ENCODE measurements at regions not wholly inside any gene's neighbourhood (a gene's known extent, or its start where the extent isn't known, plus 50 kb on each side); places are given as distances from the start of the nearest gene placed in this dataset.
A peak's percentile ranks its signal among the peaks of the same experiment; 100 is the strongest.

DNA sequence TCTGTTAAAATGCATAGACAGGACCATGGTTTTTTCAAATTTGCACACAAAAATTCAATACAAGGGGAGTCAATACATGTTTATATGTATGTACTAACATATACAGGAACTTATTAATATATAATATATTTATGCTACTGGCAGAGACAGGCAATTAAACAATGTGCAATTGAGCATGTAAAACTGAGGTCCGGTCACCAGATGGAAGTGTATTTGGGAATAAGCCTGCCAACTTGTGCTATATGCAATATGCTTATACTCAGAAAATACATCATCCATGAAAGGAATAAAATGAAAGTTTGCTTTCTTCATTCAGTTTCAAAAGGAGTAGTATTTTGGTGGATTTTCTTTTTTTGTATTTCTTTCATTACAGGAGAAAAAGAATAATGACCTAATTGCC, 640.2 kb upstream of the CXADR start:
- Histone ChIP-seq H3K4me1 (no peaks in the 10 kb centered on the region), H3K4me3 (no peak overlapping the region)
- DNase-seq: no peak

DNA sequence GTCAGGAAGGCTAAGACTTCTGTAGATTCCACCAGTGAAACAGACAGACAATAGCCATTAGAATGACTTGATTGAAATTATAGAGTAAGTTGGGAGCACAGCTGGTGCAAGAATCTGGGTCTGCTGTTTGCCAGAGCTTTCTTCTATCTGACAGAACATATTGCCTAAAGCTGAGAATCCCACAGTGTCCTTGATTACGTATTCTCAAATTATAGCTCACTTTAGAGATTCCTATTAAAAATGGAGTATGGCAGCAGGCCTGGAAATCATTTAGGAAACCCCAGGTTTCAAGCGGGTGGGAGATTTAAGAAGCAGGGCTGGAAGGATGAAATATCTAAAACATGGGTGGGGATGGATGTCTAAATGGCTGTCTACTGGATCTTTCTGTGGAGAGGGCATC, 639.7 kb upstream of the CXADR start:
- no peak overlapping the region for H3K4me3 ChIP-seq
- no peak overlapping the region for H3K27ac ChIP-seq
- no peaks in the 10 kb centered on the region for H3K36me3 ChIP-seq
- H3K9me3 ChIP-seq (replicated peaks): no peaks in the 10 kb centered on the region
- H3K4me1 ChIP-seq: no peaks in the 10 kb centered on the region
- DNase-seq: no peak
- H3K27me3 ChIP-seq: no peaks in the 10 kb centered on the region

More for the DNA sequence above, 640.2 kb upstream of the CXADR start:
- no peaks in the 10 kb centered on the region for H3K27me3 ChIP-seq
- H3K36me3 ChIP-seq: no peaks in the 10 kb centered on the region
- no peak overlapping the region for H3K27ac ChIP-seq
- H3K9me3 ChIP-seq (replicated peaks): no peaks in the 10 kb centered on the region

- no peak for DNase-seq
- Histone ChIP-seq H3K9me3 (replicated peaks) (no peaks in the 10 kb centered on the region), H3K27ac (no peak overlapping the region), H3K27me3 (no peaks in the 10 kb centered on the region), H3K4me1 (no peaks in the 10 kb centered on the region), H3K4me3 (no peak overlapping the region), H3K36me3 (no peaks in the 10 kb centered on the region)
Observed at GRCh38 chr21:16873596-16873995, 639.2 kb upstream of the CXADR start.

- Histone ChIP-seq H3K4me1 (no peaks in the 10 kb centered on the region), H3K9me3 (replicated peaks) (no peaks in the 10 kb centered on the region), H3K27me3 (no peaks in the 10 kb centered on the region), H3K27ac (no peak overlapping the region), H3K4me3 (no peak overlapping the region), H3K36me3 (no peaks in the 10 kb centered on the region)
- no peak for DNase-seq
Observed at GRCh38 chr21:16879479-16879878, 633.4 kb upstream of the CXADR start.

GRCh38 chr21:16891821-16892220, 621.0 kb upstream of the CXADR start:
- no peak for DNase-seq
- no peaks in the 10 kb centered on the region for H3K4me1 ChIP-seq
- no peaks in the 10 kb centered on the region for H3K36me3 ChIP-seq
- no peak overlapping the region for H3K27ac ChIP-seq
- H3K4me3 ChIP-seq: no peak overlapping the region
- H3K9me3 ChIP-seq (replicated peaks): no peaks in the 10 kb centered on the region
- no peaks in the 10 kb centered on the region for H3K27me3 ChIP-seq

- no peaks in the 10 kb centered on the region for H3K9me3 ChIP-seq (replicated peaks)
- H3K27ac ChIP-seq: no peak overlapping the region
- no peak for DNase-seq
- no peaks in the 10 kb centered on the region for H3K27me3 ChIP-seq
- no peak overlapping the region for H3K4me3 ChIP-seq
- no peaks in the 10 kb centered on the region for H3K4me1 ChIP-seq
- H3K36me3 ChIP-seq: no peaks in the 10 kb centered on the region
Observed at GRCh38 chr21:16900685-16901084, 612.2 kb upstream of the CXADR start.

- no peaks in the 10 kb centered on the region for H3K9me3 ChIP-seq (replicated peaks)
- no peak overlapping the region for H3K4me3 ChIP-seq
- H3K27me3 ChIP-seq: no peaks in the 10 kb centered on the region
- H3K27ac ChIP-seq: no peak overlapping the region
- no peaks in the 10 kb centered on the region for H3K4me1 ChIP-seq
- no peak for DNase-seq
- no peaks in the 10 kb centered on the region for H3K36me3 ChIP-seq
Observed at GRCh38 chr21:16908077-16908476, 604.8 kb upstream of the CXADR start.

- H3K27me3 ChIP-seq: no peaks in the 10 kb centered on the region
- no peak for DNase-seq
- H3K9me3 ChIP-seq (replicated peaks): no peaks in the 10 kb centered on the region
- no peak overlapping the region for H3K4me3 ChIP-seq
- H3K36me3 ChIP-seq: no peaks in the 10 kb centered on the region
- H3K4me1 ChIP-seq: no peaks in the 10 kb centered on the region
- no peak overlapping the region for H3K27ac ChIP-seq
Observed at GRCh38 chr21:16910435-16911165, 602.2 kb upstream of the CXADR start.

- DNase-seq: no peak
- Histone ChIP-seq H3K27ac (no peak overlapping the region), H3K27me3 (no peaks in the 10 kb centered on the region), H3K4me1 (no peaks in the 10 kb centered on the region), H3K36me3 (no peaks in the 10 kb centered on the region), H3K4me3 (no peak overlapping the region), H3K9me3 (replicated peaks) (no peaks in the 10 kb centered on the region)
Observed at GRCh38 chr21:16911166-16911607, 601.7 kb upstream of the CXADR start.

DNA sequence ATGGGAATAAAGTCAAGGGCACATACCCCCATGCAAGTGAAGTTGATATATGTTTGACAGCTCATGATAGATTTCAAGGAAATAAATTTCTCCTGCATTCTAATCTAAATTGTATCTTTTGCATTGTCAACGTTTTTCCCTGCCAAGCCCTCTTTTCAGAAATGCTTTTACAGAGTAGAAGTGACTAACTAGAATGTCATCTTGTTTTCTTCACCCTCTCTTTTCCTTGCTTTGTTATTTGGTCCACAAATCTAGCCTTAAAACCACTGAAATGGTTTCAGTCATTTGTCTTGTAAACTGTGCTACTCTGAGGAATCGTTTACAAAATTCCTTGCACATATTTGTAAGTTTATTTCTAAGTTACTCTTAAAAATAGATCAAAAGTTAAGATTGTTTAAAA, 600.8 kb upstream of the CXADR start:
- DNase-seq: no peak
- no peaks in the 10 kb centered on the region for H3K4me1 ChIP-seq
- no peaks in the 10 kb centered on the region for H3K36me3 ChIP-seq
- no peak overlapping the region for H3K27ac ChIP-seq
- H3K27me3 ChIP-seq: no peaks in the 10 kb centered on the region
- no peaks in the 10 kb centered on the region for H3K9me3 ChIP-seq (replicated peaks)
- H3K4me3 ChIP-seq: no peak overlapping the region

DNA sequence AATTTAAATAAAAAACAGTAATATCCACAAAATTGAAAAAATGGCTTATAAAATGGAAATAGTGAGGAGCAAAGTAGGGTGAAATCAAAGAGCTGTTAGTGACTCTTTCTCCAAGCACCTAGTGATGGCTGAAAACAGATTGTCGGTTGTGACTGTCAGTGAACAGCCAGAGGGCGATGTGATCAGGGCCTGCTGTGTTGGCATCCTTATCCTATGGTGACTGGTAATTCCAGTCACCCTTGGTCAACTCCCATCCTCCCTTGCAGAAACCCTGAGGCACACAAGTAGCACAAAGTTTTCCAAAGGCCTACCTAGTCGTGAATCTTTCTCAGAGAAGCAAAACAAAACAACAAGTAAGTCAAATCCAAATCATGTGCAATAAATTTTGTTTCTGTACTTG, 599.8 kb upstream of the CXADR start:
- Histone ChIP-seq H3K27me3 (no peaks in the 10 kb centered on the region), H3K4me1 (no peaks in the 10 kb centered on the region), H3K4me3 (no peak overlapping the region), H3K9me3 (replicated peaks) (no peaks in the 10 kb centered on the region), H3K36me3 (no peaks in the 10 kb centered on the region), H3K27ac (no peak overlapping the region)
- peak in 1 of 2 experiments; percentile 13 for DNase-seq

DNA sequence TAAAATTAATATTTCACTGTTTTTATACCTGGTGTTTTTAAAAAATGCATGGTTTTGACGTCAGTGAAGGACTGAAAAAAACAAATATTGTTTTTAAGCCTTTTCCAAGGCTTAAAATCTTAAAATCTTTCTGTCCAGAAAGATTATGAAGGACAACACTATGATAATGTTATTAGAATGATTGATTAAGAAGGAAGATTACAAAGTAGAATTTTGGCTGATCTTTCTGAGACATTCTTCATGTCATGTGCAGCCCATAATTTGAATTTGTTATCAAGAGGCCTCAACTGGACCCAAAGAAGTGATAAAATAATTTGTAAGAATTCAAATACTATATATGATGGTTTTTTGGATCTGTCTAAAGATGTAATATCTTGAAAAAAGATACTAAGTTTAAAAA, 584.4 kb upstream of the CXADR start:
- no peaks in the 10 kb centered on the region for H3K27me3 ChIP-seq
- no peaks in the 10 kb centered on the region for H3K9me3 ChIP-seq (replicated peaks)
- no peak for DNase-seq

DNA sequence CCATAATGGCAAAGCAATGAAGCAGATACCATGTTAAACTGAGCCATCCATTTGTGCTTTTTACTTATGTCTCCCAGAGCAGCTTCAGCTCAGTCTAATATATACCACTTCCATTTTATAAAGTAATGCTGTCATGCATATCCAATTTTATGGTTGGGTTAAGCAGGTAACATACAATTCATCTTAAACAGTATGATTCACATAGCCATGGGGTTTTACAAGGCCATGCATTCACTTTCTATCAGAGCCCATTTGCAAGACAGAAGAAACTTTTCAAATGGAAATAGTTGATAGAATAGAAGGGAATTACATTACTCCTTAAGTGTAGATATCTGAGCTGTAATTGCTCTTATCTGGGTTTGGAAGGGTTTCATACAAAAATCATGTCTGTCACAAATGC, 580.5 kb upstream of the CXADR start:
- H3K36me3 ChIP-seq: no peaks in the 10 kb centered on the region
- H3K9me3 ChIP-seq (replicated peaks): no peaks in the 10 kb centered on the region
- H3K27me3 ChIP-seq: no peaks in the 10 kb centered on the region
- H3K27ac ChIP-seq: no peak overlapping the region
- no peak overlapping the region for H3K4me3 ChIP-seq
- DNase-seq: no peak
- no peaks in the 10 kb centered on the region for H3K4me1 ChIP-seq

More for the DNA sequence above, 584.4 kb upstream of the CXADR start:
- H3K4me3 ChIP-seq: no peak overlapping the region
- no peaks in the 10 kb centered on the region for H3K36me3 ChIP-seq
- H3K4me1 ChIP-seq: no peaks in the 10 kb centered on the region
- H3K27ac ChIP-seq: no peak overlapping the region

DNA sequence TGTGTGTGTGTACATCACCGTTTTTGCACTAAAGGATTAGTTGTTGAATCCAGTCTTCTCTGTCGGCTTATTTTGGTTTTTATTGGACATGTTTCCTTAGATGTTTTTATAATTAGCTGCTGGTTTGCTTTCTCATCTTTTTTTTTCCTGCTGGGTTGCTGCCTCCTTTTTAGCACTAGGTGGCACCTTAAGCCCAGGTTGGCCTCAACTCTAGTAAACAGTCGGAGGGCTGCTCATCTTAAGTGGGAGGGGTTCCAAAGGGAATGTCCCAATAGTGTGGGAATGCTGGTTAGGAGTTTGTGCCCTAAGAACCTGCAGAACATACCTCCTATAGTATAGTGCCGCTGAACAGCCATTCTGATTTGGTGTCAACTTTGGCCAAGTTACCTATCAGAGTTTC, 570.1 kb upstream of the CXADR start:
- peak in 1 of 2 experiments; percentile 22 for DNase-seq

DNA sequence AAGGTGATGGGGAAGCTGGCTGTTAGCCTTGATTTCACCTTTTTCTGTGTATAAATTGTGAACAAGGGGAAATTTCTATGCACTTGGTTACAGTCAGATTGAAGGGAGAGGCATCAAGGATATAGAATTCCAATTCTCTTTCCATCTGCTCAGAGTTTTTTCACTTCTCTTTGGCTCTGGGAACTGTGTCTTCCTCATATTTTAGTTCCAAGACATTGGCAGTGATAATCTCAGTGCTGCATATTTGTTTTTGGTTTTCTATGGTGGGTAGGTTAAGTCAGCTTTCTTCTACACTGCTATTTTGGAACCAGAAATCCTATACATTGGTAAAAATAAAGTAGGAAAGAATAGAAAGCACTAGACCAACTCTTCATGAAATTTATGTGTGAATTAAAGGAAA, 569.6 kb upstream of the CXADR start:
- DNase-seq: no peak
- Histone ChIP-seq H3K36me3 (no peaks in the 10 kb centered on the region), H3K4me1 (no peaks in the 10 kb centered on the region), H3K4me3 (no peak overlapping the region), H3K27me3 (no peaks in the 10 kb centered on the region), H3K9me3 (replicated peaks) (no peaks in the 10 kb centered on the region), H3K27ac (no peak overlapping the region)

More for the DNA sequence above, 570.1 kb upstream of the CXADR start:
- H3K9me3 ChIP-seq (replicated peaks): no peaks in the 10 kb centered on the region
- no peak overlapping the region for H3K27ac ChIP-seq
- no peaks in the 10 kb centered on the region for H3K4me1 ChIP-seq
- no peaks in the 10 kb centered on the region for H3K27me3 ChIP-seq
- H3K4me3 ChIP-seq: no peak overlapping the region
- H3K36me3 ChIP-seq: no peaks in the 10 kb centered on the region

GRCh38 chr21:16945580-16945979, 567.3 kb upstream of the CXADR start:
- H3K9me3 ChIP-seq (replicated peaks): no peaks in the 10 kb centered on the region
- DNase-seq: no peak

More at GRCh38 chr21:16945580-16945979, 567.3 kb upstream of the CXADR start:
- Histone ChIP-seq H3K4me3 (no peak overlapping the region), H3K4me1 (no peaks in the 10 kb centered on the region), H3K36me3 (no peaks in the 10 kb centered on the region), H3K27me3 (no peaks in the 10 kb centered on the region), H3K27ac (no peak overlapping the region)
